GM12878 (cell line): ENCODE measurements at regions not wholly inside any gene's neighbourhood (a gene's known extent, or its start where the extent isn't known, plus 50 kb on each side); places are given as distances from the start of the nearest gene placed in this dataset.

Source experiments
- ATAC-seq: fragments of 200-7000 bp; cut with Tn5 transposase; 3 replicates; pipeline ENCODE4 v1.9.1; 2020; ENCODE audit warnings: mild to moderate bottlenecking, moderate library complexity
- BruUV-seq: library from RNA; stranded (reverse); fragments of 400-500 nt; replicated peaks from 2 replicates; lab custom pipeline; 2021; lab: Mats Ljungman, UMichigan
- CTCF ChIA-PET: fragments of 300-600 bp; sonication (Branson Sonifier 250); formaldehyde crosslinking; extraction: SDS; loops from one replicate; lab custom pipeline; 2021; ENCODE audit warnings: inconsistent platforms; lab: Yijun Ruan, JAX
- POLR2A ChIA-PET: fragments of 350-600 bp; formaldehyde crosslinking; extraction: SDS; loops from one replicate; lab custom pipeline; 2021; ENCODE audit warnings: inconsistent platforms; lab: Charles Lee
- RAD21 ChIA-PET: fragments of 300-600 bp; sonication (Branson Sonifier 250); formaldehyde crosslinking; loops from one replicate; lab custom pipeline; 2023; ENCODE audit warnings: antibody characterized with exemption; ENCODE audit not compliant: unreplicated experiment; lab: Charles Lee
- SMC1A ChIA-PET: fragments of 300-600 bp; sonication (Branson Sonifier 250); formaldehyde crosslinking; loops from one replicate; lab custom pipeline; 2023; ENCODE audit not compliant: unreplicated experiment, uncharacterized antibody; lab: Charles Lee
- DNase-seq: peaks from one replicate; pipeline ENCODE4 v3.0.0-alpha.2; 2011; ENCODE audit warnings: low read depth, low spot score
- FAIRE-seq: peaks from 3 replicates; lab custom pipeline; 2011; peaks lifted over from hg19 to GRCh38; lab: Jason Lieb, UNC
- H2AFZ ChIP-seq: 2 replicates; pipeline ENCODE4 v1.6.0; 2011; ENCODE audit warnings: low read depth, low read length, control low read depth; ENCODE audit not compliant: control insufficient read depth
- H3K27ac ChIP-seq: 2 replicates; pipeline ENCODE4 v1.5.1; 2011; ENCODE audit warnings: control low read depth; ENCODE audit not compliant: control insufficient read depth, insufficient read depth
- H3K27me3 ChIP-seq, 2 experiments: replicated peaks in 1 of 2; 2 replicates each; pipeline versions ENCODE4 v1.6.0 to v1.6.1; 2011; ENCODE audit warnings: low read length in 1 of 2; ENCODE audit not compliant: control insufficient read depth in 2 of 2, insufficient read depth in 2 of 2
- H3K36me3 ChIP-seq, 2 experiments: 2 replicates each; pipeline ENCODE4 v1.5.1; 2011; ENCODE audit warnings: low read length in 1 of 2; ENCODE audit not compliant: control insufficient read depth in 2 of 2, insufficient read depth in 2 of 2
- H3K4me1 ChIP-seq: 2 replicates; pipeline ENCODE4 v1.6.1; 2011; ENCODE audit warnings: mild to moderate bottlenecking, low read length, moderate library complexity, mixed read lengths; ENCODE audit not compliant: control insufficient read depth, insufficient read depth
- H3K4me2 ChIP-seq: 2 replicates; pipeline ENCODE4 v1.6.0; 2011; ENCODE audit warnings: control low read depth; ENCODE audit not compliant: control insufficient read depth, insufficient read depth
- H3K4me3 ChIP-seq: fragments of 200-600 bp; sonication (generic); 2 replicates; pipeline ENCODE4 v1.5.1; 2016
- H3K79me2 ChIP-seq: 2 replicates; pipeline ENCODE4 v1.6.0; 2011; ENCODE audit warnings: low read length; ENCODE audit not compliant: control insufficient read depth, insufficient read depth
- H3K9ac ChIP-seq: 2 replicates; pipeline ENCODE4 v1.8.0; 2011; ENCODE audit warnings: low read length, control low read depth, mixed read lengths; ENCODE audit not compliant: control insufficient read depth, insufficient read depth
- H3K9me3 ChIP-seq: replicated peaks from 3 replicates; pipeline ENCODE4 v1.5.1; 2011; ENCODE audit warnings: mild to moderate bottlenecking, low read length; ENCODE audit not compliant: control insufficient read depth, insufficient read depth
- H4K20me1 ChIP-seq: 2 replicates; pipeline ENCODE4 v1.6.0; 2011; ENCODE audit not compliant: control insufficient read depth, insufficient read depth
- BHLHE40 ChIP-seq, 2 experiments: fragments of 450-650 bp in 1 of 2; IDR thresholded peaks; 2 replicates each; pipeline ENCODE4 v1.6.1; 2011 to 2017; ENCODE audit warnings: low read depth in 2 of 2, borderline replicate concordance in 1 of 2, improper control_type of control experiment in 1 of 2, low read length in 1 of 2, mild to moderate bottlenecking in 1 of 2
- BMI1 ChIP-seq: fragments of 450-650 bp; IDR thresholded peaks from 2 replicates; pipeline ENCODE4 v1.6.1; 2016; ENCODE audit warnings: mild to moderate bottlenecking, moderate library complexity, borderline replicate concordance
- FOS ChIP-seq: IDR thresholded peaks from 3 replicates; pipeline ENCODE4 v1.6.1; 2011; ENCODE audit warnings: borderline replicate concordance; ENCODE audit not compliant: insufficient read length; ENCODE audit errors: extremely low read depth
- LARP7 ChIP-seq: fragments of 450-650 bp; IDR thresholded peaks from 2 replicates; pipeline ENCODE4 v1.6.1; 2017; ENCODE audit warnings: mild to moderate bottlenecking
- MEF2A ChIP-seq: IDR thresholded peaks from 2 replicates; pipeline ENCODE4 v1.6.1; 2011; ENCODE audit warnings: low read depth, mild to moderate bottlenecking, low read length, moderate library complexity; ENCODE audit not compliant: insufficient read depth
- NFXL1 ChIP-seq: fragments of 450-650 bp; IDR thresholded peaks from 2 replicates; pipeline ENCODE4 v1.6.1; 2017; ENCODE audit warnings: antibody characterized with exemption, mild to moderate bottlenecking, borderline replicate concordance
- RAD21 ChIP-seq: IDR thresholded peaks from 2 replicates; pipeline ENCODE4 v1.6.1; 2011; ENCODE audit warnings: mild to moderate bottlenecking, low read depth, low read length, moderate library complexity; ENCODE audit not compliant: insufficient read depth
- RELA ChIP-seq: fragments of 450-650 bp; IDR thresholded peaks from 2 replicates; pipeline ENCODE4 v1.8.0; 2014; ENCODE audit warnings: borderline replicate concordance; ENCODE audit not compliant: partially characterized antibody
- SKIL ChIP-seq: fragments of 450-650 bp; IDR thresholded peaks from 2 replicates; pipeline ENCODE4 v1.6.1; 2017; ENCODE audit warnings: mild to moderate bottlenecking, low read depth, inconsistent platforms; ENCODE audit not compliant: poor library complexity, severe bottlenecking
- SRF ChIP-seq, 2 experiments: IDR thresholded peaks; 2 replicates each; pipeline ENCODE4 v1.6.1; 2011; ENCODE audit warnings: low read depth in 2 of 2, low read length in 2 of 2, mild to moderate bottlenecking in 1 of 2, moderate library complexity in 1 of 2
- TARDBP ChIP-seq: IDR thresholded peaks from 2 replicates; pipeline ENCODE4 v1.6.1; 2016; ENCODE audit warnings: borderline replicate concordance
- TCF7 ChIP-seq: IDR thresholded peaks from 2 replicates; pipeline ENCODE4 v1.6.1; 2014; ENCODE audit warnings: antibody characterized with exemption, borderline replicate concordance
- WGBS: methylation state at CpG from one replicate; pipeline ENCODE4 v1.1.6; 2016; ENCODE audit warnings: low lambda C conversion rate; ENCODE audit not compliant: insufficient replicate concordance, insufficient coverage; ENCODE audit errors: missing lambda C conversion rate; 5-methylcytosine and 5-hydroxymethylcytosine counted together
- in situ Hi-C: fragments of 300-500 bp; cut with MboI; formaldehyde crosslinking; loops from 9 replicates; pipeline ENCODE4 v1.14.3; 2018; ENCODE audit warnings: mixed read lengths
- intact Hi-C: fragments of 100-400 bp; cut with micrococcal nuclease; formaldehyde crosslinking; loops from one replicate; pipeline ENCODE4 v1.14.2; 2022; ENCODE audit not compliant: unreplicated experiment
- TF ChIP-seq, protein P1 (sequence below): fragments of 450-650 bp; IDR thresholded peaks from 2 replicates; pipeline ENCODE4 v1.6.1; 2016; ENCODE audit warnings: mild to moderate bottlenecking
- TF ChIP-seq, protein P2 (sequence below): fragments of 450-650 bp; IDR thresholded peaks from 2 replicates; pipeline ENCODE4 v1.6.1; 2018; ENCODE audit warnings: borderline replicate concordance, mild to moderate bottlenecking; ENCODE audit not compliant: partially characterized antibody

DNA sequence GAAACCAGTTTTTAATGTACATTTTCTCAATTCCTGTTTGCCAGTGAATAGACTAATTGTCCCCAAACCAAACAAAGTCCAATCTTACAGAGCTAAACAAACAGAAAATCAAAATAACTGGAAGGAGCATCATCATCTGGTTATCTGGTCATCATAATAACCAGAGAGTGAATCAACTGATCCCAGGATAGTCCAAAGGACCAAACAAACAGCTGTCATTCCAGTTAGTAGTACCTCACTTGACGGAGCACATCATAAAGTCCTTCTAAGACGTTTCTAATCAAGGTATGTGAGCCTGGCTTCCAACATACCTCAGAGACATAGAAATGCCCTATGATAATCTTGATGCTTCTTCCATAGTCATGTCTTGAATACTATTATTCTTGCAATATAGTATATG, 240.5 kb downstream of the LTN1 start:
- FAIRE-seq (no peak), DNase-seq (no peak), ATAC-seq (no peak)
- Histone ChIP-seq H3K27me3 (no peaks in the 10 kb centered on the region), H3K36me3 (no peaks in the 10 kb centered on the region), H2AFZ (no peak overlapping the region), H4K20me1 (no peaks in the 10 kb centered on the region), H3K9ac (no peak overlapping the region), H3K9me3 (no peaks in the 10 kb centered on the region), H3K79me2 (no peaks in the 10 kb centered on the region), H3K4me3 (no peak overlapping the region), H3K27ac (no peak overlapping the region), H3K4me2 (no peak overlapping the region), H3K4me1 (no peaks in the 10 kb centered on the region)
- POLR2A ChIA-PET = no interaction called here
- in situ Hi-C loops (no loop called here), intact Hi-C loops (no loop called here)
- CTCF ChIA-PET = interaction anchor here (1.0 kb wide), 1 partner anchor 1904 kb away, joined by 3 read pairs; no protein-coding TSS in a partner anchor
- RAD21 ChIA-PET = no interaction called here
- TF ChIP-seq SRF (IDR thresholded peaks at IDR 0.05; ENCODE audit: low read depth in 2 of 2, low read length in 2 of 2) (no peak), FOS (no peak), RAD21 (no peak), BMI1 (no peak), LARP7 (no peak), BHLHE40 (IDR thresholded peaks at IDR 0.05; ENCODE audit: borderline replicate concordance in 1 of 2, low read depth in 2 of 2, low read length in 1 of 2) (no peak), MEF2A (no peak), NFXL1 (no peak), TARDBP (no peak), RELA (no peak), TCF7 (no peak), SKIL (no peak)
- TF ChIP-seq, protein P1, sequence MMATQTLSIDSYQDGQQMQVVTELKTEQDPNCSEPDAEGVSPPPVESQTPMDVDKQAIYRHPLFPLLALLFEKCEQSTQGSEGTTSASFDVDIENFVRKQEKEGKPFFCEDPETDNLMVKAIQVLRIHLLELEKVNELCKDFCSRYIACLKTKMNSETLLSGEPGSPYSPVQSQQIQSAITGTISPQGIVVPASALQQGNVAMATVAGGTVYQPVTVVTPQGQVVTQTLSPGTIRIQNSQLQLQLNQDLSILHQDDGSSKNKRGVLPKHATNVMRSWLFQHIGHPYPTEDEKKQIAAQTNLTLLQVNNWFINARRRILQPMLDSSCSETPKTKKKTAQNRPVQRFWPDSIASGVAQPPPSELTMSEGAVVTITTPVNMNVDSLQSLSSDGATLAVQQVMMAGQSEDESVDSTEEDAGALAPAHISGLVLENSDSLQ = no peak
- TF ChIP-seq, protein P2, sequence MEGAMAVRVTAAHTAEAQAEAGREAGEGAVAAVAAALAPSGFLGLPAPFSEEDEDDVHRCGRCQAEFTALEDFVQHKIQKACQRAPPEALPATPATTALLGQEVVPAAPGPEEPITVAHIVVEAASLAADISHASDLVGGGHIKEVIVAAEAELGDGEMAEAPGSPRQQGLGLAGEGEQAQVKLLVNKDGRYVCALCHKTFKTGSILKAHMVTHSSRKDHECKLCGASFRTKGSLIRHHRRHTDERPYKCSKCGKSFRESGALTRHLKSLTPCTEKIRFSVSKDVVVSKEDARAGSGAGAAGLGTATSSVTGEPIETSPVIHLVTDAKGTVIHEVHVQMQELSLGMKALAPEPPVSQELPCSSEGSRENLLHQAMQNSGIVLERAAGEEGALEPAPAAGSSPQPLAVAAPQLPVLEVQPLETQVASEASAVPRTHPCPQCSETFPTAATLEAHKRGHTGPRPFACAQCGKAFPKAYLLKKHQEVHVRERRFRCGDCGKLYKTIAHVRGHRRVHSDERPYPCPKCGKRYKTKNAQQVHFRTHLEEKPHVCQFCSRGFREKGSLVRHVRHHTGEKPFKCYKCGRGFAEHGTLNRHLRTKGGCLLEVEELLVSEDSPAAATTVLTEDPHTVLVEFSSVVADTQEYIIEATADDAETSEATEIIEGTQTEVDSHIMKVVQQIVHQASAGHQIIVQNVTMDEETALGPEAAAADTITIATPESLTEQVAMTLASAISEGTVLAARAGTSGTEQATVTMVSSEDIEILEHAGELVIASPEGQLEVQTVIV = no peak
- SMC1A ChIA-PET = no interaction called here
- BruUV-seq = no TSS peak
- whole genome bisulfite sequencing = 25% methylated on average over 2 of the region's 2 CpGs
